ENCODE measurements at regions not wholly inside any gene's neighbourhood (a gene's known extent, or its start where the extent isn't known, plus 50 kb on each side); places are given as distances from the start of the nearest gene placed in this dataset.

DNA sequence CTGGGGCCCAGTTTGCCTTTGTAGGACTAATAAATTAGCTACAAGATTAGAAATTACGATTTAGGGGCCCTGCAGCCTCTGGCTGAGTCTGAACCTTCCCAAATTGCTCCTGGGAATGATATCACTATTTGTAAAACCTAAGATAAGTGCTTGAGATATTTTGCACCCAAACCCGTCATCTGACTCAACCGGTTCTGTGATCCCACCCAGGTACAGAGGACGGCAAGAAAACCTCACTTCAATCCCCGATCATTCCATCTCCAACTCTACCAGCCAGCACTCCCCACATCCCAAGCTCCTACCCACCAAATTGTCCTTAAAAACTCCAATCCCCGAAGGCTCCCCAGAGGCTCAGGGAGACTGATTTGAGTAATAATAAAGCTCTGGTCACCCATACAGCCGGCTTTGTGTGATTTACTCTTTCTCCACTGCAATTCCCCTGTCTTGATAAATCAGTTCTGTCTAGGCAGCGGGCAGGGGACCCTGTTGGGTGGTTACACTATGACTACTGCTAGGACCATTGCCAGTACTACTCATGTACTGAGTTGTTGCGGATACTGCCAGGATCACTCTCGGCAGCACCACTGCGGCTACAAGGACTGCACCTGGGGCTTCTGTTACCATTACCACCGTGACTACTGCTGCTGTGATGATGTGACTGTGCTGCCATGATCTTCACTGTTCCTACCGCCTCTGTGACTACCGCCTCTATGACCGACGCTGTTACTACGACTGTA, 73.1 kb downstream of the IRF8 start:
- no peaks in the 10 kb centered on the region for H3K27me3 ChIP-seq (ENCODE audit: control insufficient read depth, insufficient read depth, low read length)
- no peak overlapping the region for H3K4me3 ChIP-seq (ENCODE audit: low read length)
- H3K27ac ChIP-seq (ENCODE audit: low read depth, low read length): no peak overlapping the region
- H3K4me1 ChIP-seq (ENCODE audit: control insufficient read depth, insufficient read depth, low read length): no peaks in the 10 kb centered on the region
- H3K9ac ChIP-seq (ENCODE audit: low read length): no peak overlapping the region
- H3K36me3 ChIP-seq (ENCODE audit: control insufficient read depth, insufficient read depth, low read length): no peaks in the 10 kb centered on the region

GRCh38 chr16:85974428-85975375, 75.7 kb downstream of the IRF8 start:
- H3K27me3 ChIP-seq (ENCODE audit: control insufficient read depth, insufficient read depth, low read length): no peaks in the 10 kb centered on the region
- no peak overlapping the region for H3K27ac ChIP-seq (ENCODE audit: low read depth, low read length)
- no peak overlapping the region for H3K9ac ChIP-seq (ENCODE audit: low read length)
- no peaks in the 10 kb centered on the region for H3K4me1 ChIP-seq (ENCODE audit: control insufficient read depth, insufficient read depth, low read length)
- H3K4me3 ChIP-seq (ENCODE audit: low read length): no peak overlapping the region
- H3K36me3 ChIP-seq (ENCODE audit: control insufficient read depth, insufficient read depth, low read length): no peaks in the 10 kb centered on the region

- Histone ChIP-seq H3K27ac (ENCODE audit: low read depth, low read length) (no peak overlapping the region), H3K36me3 (ENCODE audit: control insufficient read depth, insufficient read depth, low read length) (no peaks in the 10 kb centered on the region), H3K4me1 (ENCODE audit: control insufficient read depth, insufficient read depth, low read length) (no peaks in the 10 kb centered on the region), H3K4me3 (ENCODE audit: low read length) (no peak overlapping the region), H3K9ac (ENCODE audit: low read length) (no peak overlapping the region), H3K27me3 (ENCODE audit: control insufficient read depth, insufficient read depth, low read length) (no peaks in the 10 kb centered on the region)
These were observed 76.6 kb downstream of the IRF8 start for GRCh38 chr16:85975451-85975981.

DNA sequence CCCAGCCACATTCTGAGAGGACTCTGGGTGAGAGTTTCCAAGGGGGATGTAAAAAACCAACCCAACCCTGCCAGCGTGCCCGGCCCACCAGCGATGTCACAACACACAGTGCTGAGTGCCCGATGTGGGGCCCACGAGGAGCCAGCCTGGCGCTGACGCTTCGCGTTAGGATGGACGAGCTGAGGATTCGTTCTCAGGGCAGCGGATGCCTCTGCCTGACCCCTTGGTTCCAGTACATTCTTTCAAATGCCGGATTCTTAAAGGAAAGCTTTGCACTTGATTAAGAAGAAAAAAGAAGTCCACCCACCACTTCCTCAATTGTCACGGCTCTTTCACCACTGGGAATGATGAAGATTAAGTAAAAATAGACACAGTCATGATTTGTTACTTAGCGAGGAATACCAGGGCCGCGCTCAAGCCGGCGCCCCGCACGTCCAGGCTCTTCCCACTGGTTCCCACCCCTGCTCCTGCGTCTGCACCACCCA, 79.4 kb downstream of the IRF8 start:
- Histone ChIP-seq H3K27me3 (ENCODE audit: control insufficient read depth, insufficient read depth, low read length) (no peaks in the 10 kb centered on the region), H3K36me3 (ENCODE audit: control insufficient read depth, insufficient read depth, low read length) (no peaks in the 10 kb centered on the region), H3K4me3 (ENCODE audit: low read length) (no peak overlapping the region), H3K4me1 (ENCODE audit: control insufficient read depth, insufficient read depth, low read length) (no peaks in the 10 kb centered on the region), H3K27ac (ENCODE audit: low read depth, low read length) (no peak overlapping the region), H3K9ac (ENCODE audit: low read length) (no peak overlapping the region)

DNA sequence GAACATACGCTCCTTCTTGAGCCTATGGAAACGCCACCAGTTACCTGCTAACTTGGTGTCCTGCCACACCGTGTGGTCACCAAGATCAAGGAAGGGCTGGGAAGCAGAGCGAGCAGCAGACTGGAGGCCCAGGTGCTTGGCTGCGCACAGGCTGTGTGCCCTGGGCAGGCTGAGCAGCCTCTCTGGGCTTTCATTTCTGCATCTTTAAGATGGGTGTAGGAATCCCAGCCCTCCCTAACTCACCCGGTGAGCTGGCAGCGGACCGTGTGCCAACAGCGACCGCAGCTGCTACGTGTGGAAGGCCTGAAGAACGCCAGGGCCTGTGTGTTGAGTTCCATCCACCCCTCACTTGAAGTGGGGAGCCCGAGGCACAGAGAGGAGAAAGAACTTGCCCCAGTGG, 80.0 kb downstream of the IRF8 start:
- Histone ChIP-seq H3K27ac (ENCODE audit: low read depth, low read length) (no peak overlapping the region), H3K4me1 (ENCODE audit: control insufficient read depth, insufficient read depth, low read length) (no peaks in the 10 kb centered on the region), H3K9ac (ENCODE audit: low read length) (no peak overlapping the region), H3K27me3 (ENCODE audit: control insufficient read depth, insufficient read depth, low read length) (no peaks in the 10 kb centered on the region), H3K36me3 (ENCODE audit: control insufficient read depth, insufficient read depth, low read length) (no peaks in the 10 kb centered on the region), H3K4me3 (ENCODE audit: low read length) (no peak overlapping the region)

DNA sequence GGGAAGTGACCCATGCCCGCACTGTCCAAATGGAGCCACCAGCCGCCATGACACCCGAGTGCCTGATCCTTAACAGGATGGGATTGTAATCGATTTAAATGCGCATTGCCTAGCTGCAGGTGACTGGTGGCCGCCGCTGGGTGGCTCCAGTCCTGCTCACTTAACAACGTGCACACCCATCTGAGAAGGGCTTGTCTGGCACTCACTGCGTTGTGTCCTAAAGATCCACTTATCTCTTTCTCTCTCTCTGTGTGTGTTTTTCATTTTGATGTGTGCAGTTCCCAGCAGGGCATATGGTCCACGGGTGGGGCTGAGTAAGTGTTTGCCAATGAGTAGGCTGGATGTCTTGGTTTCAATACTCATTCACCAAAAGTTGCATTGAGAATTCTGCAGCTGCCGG, 80.6 kb downstream of the IRF8 start:
- Histone ChIP-seq H3K27ac (ENCODE audit: low read depth, low read length) (no peak overlapping the region), H3K27me3 (ENCODE audit: control insufficient read depth, insufficient read depth, low read length) (no peaks in the 10 kb centered on the region), H3K9ac (ENCODE audit: low read length) (no peak overlapping the region), H3K36me3 (ENCODE audit: control insufficient read depth, insufficient read depth, low read length) (no peaks in the 10 kb centered on the region), H3K4me1 (ENCODE audit: control insufficient read depth, insufficient read depth, low read length) (no peaks in the 10 kb centered on the region), H3K4me3 (ENCODE audit: low read length) (no peak overlapping the region)

DNA sequence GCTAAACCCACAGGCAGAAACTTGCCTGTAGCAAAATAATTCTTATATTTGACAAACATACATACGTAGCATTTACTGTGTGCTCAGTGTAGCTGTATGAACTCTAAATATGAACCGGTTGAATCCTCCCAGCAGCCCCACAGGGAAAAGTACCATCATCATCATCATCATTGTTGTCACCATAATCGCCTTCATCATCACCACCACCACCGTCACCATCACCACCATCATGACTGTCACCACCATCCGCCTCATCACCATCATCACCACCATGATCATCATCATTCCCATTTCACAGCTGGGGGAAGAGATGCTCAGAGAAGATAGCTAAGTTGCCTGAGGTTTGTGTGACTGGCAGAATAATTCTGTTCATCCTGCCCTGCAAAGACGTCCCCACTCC, 81.7 kb downstream of the IRF8 start:
- no peak overlapping the region for H3K27ac ChIP-seq (ENCODE audit: low read depth, low read length)
- H3K4me1 ChIP-seq (ENCODE audit: control insufficient read depth, insufficient read depth, low read length): peaks cover 3% of the 10 kb centered on the region
- H3K4me3 ChIP-seq (ENCODE audit: low read length): no peak overlapping the region
- H3K9ac ChIP-seq (ENCODE audit: low read length): no peak overlapping the region
- no peaks in the 10 kb centered on the region for H3K27me3 ChIP-seq (ENCODE audit: control insufficient read depth, insufficient read depth, low read length)
- no peaks in the 10 kb centered on the region for H3K36me3 ChIP-seq (ENCODE audit: control insufficient read depth, insufficient read depth, low read length)

DNA sequence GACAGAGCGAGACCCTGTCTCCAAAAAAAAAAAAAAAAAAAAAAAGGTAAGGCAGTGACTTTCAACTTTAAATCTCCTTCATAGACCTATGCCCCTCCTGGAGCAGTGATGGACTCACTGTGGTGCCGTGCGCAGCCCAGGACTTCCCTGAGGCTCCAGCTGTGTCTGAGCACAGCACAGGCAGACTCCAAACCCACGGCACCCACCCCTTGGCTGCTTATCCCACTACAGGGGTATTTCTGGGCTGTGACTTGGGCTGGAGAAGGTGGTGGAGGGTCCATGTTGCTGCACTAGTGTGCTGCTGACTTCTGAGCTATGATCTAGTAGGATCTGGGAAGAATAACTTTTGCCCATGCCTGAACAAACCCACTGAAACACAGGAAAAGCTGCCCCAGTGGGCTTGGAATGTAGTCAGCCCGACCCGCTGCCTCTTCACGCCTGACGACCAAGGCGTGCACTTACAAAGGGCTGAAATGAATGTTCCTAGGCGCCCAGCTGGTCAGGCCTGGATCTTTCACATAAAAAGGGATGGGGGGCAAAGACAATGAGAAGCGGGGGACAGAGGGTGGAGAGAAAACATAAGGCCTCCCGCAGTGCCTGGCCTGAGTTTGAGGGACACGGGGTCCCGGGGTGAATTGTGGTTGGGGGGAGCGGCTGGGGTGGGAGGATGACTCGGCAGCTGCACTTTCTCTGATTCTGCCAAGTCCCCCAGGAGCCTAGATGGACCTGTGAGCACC, 83.0 kb downstream of the IRF8 start:
- Histone ChIP-seq H3K27me3 (ENCODE audit: control insufficient read depth, insufficient read depth, low read length) (no peaks in the 10 kb centered on the region), H3K4me1 (ENCODE audit: control insufficient read depth, insufficient read depth, low read length) (peaks cover 3% of the 10 kb centered on the region), H3K4me3 (ENCODE audit: low read length) (no peak overlapping the region), H3K27ac (ENCODE audit: low read depth, low read length) (no peak overlapping the region), H3K36me3 (ENCODE audit: control insufficient read depth, insufficient read depth, low read length) (no peaks in the 10 kb centered on the region), H3K9ac (ENCODE audit: low read length) (no peak overlapping the region)

GRCh38 chr16:85982563-85982939, 83.6 kb downstream of the IRF8 start:
- Histone ChIP-seq H3K9ac (ENCODE audit: low read length) (no peak overlapping the region), H3K27me3 (ENCODE audit: control insufficient read depth, insufficient read depth, low read length) (no peaks in the 10 kb centered on the region), H3K4me1 (ENCODE audit: control insufficient read depth, insufficient read depth, low read length) (peaks cover 3% of the 10 kb centered on the region), H3K4me3 (ENCODE audit: low read length) (no peak overlapping the region), H3K36me3 (ENCODE audit: control insufficient read depth, insufficient read depth, low read length) (no peaks in the 10 kb centered on the region), H3K27ac (ENCODE audit: low read depth, low read length) (no peak overlapping the region)

- H3K27me3 ChIP-seq (ENCODE audit: control insufficient read depth, insufficient read depth, low read length): no peaks in the 10 kb centered on the region
- H3K27ac ChIP-seq (ENCODE audit: low read depth, low read length): no peak overlapping the region
- no peak overlapping the region for H3K9ac ChIP-seq (ENCODE audit: low read length)
- no peak overlapping the region for H3K4me3 ChIP-seq (ENCODE audit: low read length)
- no peaks in the 10 kb centered on the region for H3K36me3 ChIP-seq (ENCODE audit: control insufficient read depth, insufficient read depth, low read length)
- H3K4me1 ChIP-seq (ENCODE audit: control insufficient read depth, insufficient read depth, low read length): peaks cover 3% of the 10 kb centered on the region
These were observed 84.1 kb downstream of the IRF8 start for GRCh38 chr16:85983064-85983463.

GRCh38 chr16:85983606-85984230, 84.8 kb downstream of the IRF8 start:
- H3K27me3 ChIP-seq (ENCODE audit: control insufficient read depth, insufficient read depth, low read length): no peaks in the 10 kb centered on the region
- no peak overlapping the region for H3K27ac ChIP-seq (ENCODE audit: low read depth, low read length)
- H3K4me3 ChIP-seq (ENCODE audit: low read length): no peak overlapping the region
- no peaks in the 10 kb centered on the region for H3K36me3 ChIP-seq (ENCODE audit: control insufficient read depth, insufficient read depth, low read length)
- peaks cover 3% of the 10 kb centered on the region for H3K4me1 ChIP-seq (ENCODE audit: control insufficient read depth, insufficient read depth, low read length)
- no peak overlapping the region for H3K9ac ChIP-seq (ENCODE audit: low read length)

All from rectal smooth muscle tissue (tissue), 1 donor.